Spinal cord (tissue), 9 donors: ENCODE measurements at regions not wholly inside any gene's neighbourhood (a gene's known extent, or its start where the extent isn't known, plus 50 kb on each side); places are given as distances from the start of the nearest gene placed in this dataset.
"Not testable (repeated sequence)": the region's sequence is repeated elsewhere in the genome, so short reads cannot be mapped to it uniquely, and the experiment has no call there.

Experiments
- DNase-seq, 6 donors: peaks; one replicate each; pipeline versions ENCODE4 v3.0.0 to v3.0.0-alpha.2; 2013 to 2015; ENCODE audit warnings: low spot score in 6 of 6, low read depth in 4 of 6
- H3K27ac ChIP-seq: one replicate; pipeline ENCODE4 v1.5.1; 2013; ENCODE audit warnings: low read depth, low read length, control low read depth
- H3K27me3 ChIP-seq: one replicate; pipeline ENCODE4 v1.6.1; 2013; ENCODE audit warnings: low read length; ENCODE audit not compliant: control insufficient read depth, insufficient read depth
- H3K36me3 ChIP-seq: one replicate; pipeline ENCODE4 v1.6.1; 2013; ENCODE audit warnings: low read length; ENCODE audit not compliant: control insufficient read depth, insufficient read depth
- H3K4me1 ChIP-seq: one replicate; pipeline ENCODE4 v1.6.1; 2013; ENCODE audit warnings: low read length; ENCODE audit not compliant: control insufficient read depth, insufficient read depth
- H3K4me3 ChIP-seq: one replicate; pipeline ENCODE4 v1.5.1; 2013; ENCODE audit warnings: low read depth, low read length, control low read depth
- H3K9me3 ChIP-seq: one replicate; pipeline ENCODE4 v1.6.1; 2013; ENCODE audit warnings: low read length; ENCODE audit not compliant: control insufficient read depth, insufficient read depth
- WGBS: methylation state at CpG from one replicate; pipeline ENCODE4 v1.1.5; 2013; ENCODE audit warnings: missing lambda C conversion rate; ENCODE audit not compliant: insufficient coverage; 5-methylcytosine and 5-hydroxymethylcytosine counted together
- donor health status: healthy.

DNA sequence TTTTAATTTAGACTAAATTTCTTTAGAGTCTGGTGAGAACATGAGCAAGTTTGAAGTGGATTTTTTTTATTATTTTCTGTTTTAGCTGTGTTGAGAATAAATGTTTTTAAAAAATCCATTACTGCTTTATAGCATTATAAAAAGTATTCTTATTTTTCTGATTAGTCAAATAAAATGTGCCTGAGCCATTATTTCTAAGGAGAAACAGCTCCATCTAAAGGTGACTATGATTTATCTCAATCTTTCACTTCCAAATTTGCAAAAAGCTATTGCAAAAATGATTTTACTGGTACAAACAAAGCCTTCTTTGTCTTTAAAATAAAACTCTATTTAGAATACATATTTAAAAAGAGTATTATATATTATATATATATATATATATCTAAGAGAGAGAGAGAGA lies 959.2 kb downstream of the FAM133A start:
- Histone ChIP-seq H3K4me1 (no peaks in the 10 kb centered on the region), H3K9me3 (peaks cover 2% of the 10 kb centered on the region), H3K27ac (no peak overlapping the region), H3K36me3 (no peaks in the 10 kb centered on the region), H3K4me3 (no peak overlapping the region), H3K27me3 (no peaks in the 10 kb centered on the region)
- DNase-seq: peak in 1 of 6 donors; percentile 1

- peaks cover 2% of the 10 kb centered on the region for H3K9me3 ChIP-seq
- 87% methylated on average over 3 of the region's 3 CpGs for WGBS
- no peak overlapping the region for H3K27ac ChIP-seq
- H3K4me3 ChIP-seq: no peak overlapping the region
- no peaks in the 10 kb centered on the region for H3K4me1 ChIP-seq
- H3K36me3 ChIP-seq: no peaks in the 10 kb centered on the region
- H3K27me3 ChIP-seq: no peaks in the 10 kb centered on the region
- DNase-seq: no peak
These were observed 961.0 kb downstream of the FAM133A start for GRCh38 chrX:94635003-94635402.

DNA sequence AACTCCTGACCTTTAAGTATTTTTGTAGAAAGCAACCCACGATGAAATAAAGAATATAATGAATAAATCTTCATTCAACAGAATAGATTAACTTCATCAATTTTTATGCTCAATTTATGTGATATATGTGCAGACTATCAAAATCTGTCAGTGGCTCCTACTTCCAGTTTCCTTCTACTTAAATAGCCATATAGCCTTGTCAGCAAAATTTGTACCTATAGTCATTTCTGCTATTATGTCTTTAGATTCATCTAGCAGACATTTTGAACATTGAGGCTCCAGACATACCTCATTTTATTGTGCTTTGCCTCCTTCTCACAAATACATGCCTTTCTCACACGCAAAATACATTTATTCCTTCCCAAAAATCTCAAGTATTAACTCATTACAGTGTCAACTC lies 971.7 kb downstream of the FAM133A start:
- Histone ChIP-seq H3K27me3 (no peaks in the 10 kb centered on the region), H3K27ac (no peak overlapping the region), H3K4me1 (no peaks in the 10 kb centered on the region), H3K9me3 (no peaks in the 10 kb centered on the region), H3K36me3 (no peaks in the 10 kb centered on the region), H3K4me3 (no peak overlapping the region)
- WGBS: no CpG with 5 or more reads among the region's 2 CpGs
- DNase-seq: no peak

GRCh38 chrX:94655180-94655579 lies 981.2 kb downstream of the FAM133A start:
- no peak for DNase-seq
- Histone ChIP-seq H3K4me3 (no peak overlapping the region), H3K27me3 (no peaks in the 10 kb centered on the region), H3K4me1 (no peaks in the 10 kb centered on the region), H3K36me3 (no peaks in the 10 kb centered on the region), H3K27ac (no peak overlapping the region), H3K9me3 (peaks cover 4% of the 10 kb centered on the region)
- WGBS: no CpG with 5 or more reads among the region's 1 CpG

DNA sequence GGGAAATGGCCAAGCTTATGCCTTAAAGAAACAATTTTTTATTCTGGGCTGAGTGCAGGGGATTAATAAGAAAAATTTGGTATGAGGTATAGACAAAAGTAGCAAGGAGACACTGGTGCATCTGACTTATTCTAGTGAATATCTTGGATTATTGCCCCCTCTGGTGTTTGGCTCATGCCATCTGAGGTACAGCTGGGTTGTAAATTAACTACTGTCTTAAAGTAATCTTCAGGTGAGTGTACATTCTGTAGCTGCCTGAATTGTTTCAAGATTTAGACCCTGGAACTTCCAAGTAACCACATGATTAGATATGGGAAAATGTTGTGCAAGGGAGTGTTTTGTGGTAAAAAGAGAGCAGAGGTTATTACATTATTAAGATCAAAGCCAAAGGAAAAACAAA lies 988.7 kb downstream of the FAM133A start:
- DNase-seq: no peak
- Histone ChIP-seq H3K4me3 (no peak overlapping the region), H3K4me1 (no peaks in the 10 kb centered on the region), H3K27me3 (no peaks in the 10 kb centered on the region), H3K9me3 (peaks cover 4% of the 10 kb centered on the region), H3K36me3 (no peaks in the 10 kb centered on the region), H3K27ac (no peak overlapping the region)

GRCh38 chrX:94676285-94676684 lies 1002.3 kb downstream of the FAM133A start:
- Histone ChIP-seq H3K27me3 (no peaks in the 10 kb centered on the region), H3K4me3 (no peak overlapping the region), H3K36me3 (no peaks in the 10 kb centered on the region), H3K27ac (no peak overlapping the region), H3K9me3 (no peaks in the 10 kb centered on the region), H3K4me1 (no peaks in the 10 kb centered on the region)
- WGBS: 84% methylated on average over 2 of the region's 2 CpGs
- DNase-seq: no peak

GRCh38 chrX:94686071-94686470 lies 1012.1 kb downstream of the FAM133A start:
- Histone ChIP-seq H3K9me3 (no peaks in the 10 kb centered on the region), H3K4me3 (no peak overlapping the region), H3K27me3 (no peaks in the 10 kb centered on the region), H3K27ac (no peak overlapping the region), H3K36me3 (no peaks in the 10 kb centered on the region), H3K4me1 (no peaks in the 10 kb centered on the region)
- peak in 1 of 6 donors; percentile 3 for DNase-seq
- WGBS: no CpG with 5 or more reads among the region's 2 CpGs

- DNase-seq: no peak
- Histone ChIP-seq H3K36me3 (no peaks in the 10 kb centered on the region), H3K4me3 (no peak overlapping the region), H3K27ac (no peak overlapping the region), H3K4me1 (no peaks in the 10 kb centered on the region), H3K27me3 (peaks cover 4% of the 10 kb centered on the region), H3K9me3 (no peaks in the 10 kb centered on the region)
- 12% methylated on average over 3 of the region's 3 CpGs for WGBS
These were observed 1021.9 kb downstream of the FAM133A start for GRCh38 chrX:94695910-94696309.

DNA sequence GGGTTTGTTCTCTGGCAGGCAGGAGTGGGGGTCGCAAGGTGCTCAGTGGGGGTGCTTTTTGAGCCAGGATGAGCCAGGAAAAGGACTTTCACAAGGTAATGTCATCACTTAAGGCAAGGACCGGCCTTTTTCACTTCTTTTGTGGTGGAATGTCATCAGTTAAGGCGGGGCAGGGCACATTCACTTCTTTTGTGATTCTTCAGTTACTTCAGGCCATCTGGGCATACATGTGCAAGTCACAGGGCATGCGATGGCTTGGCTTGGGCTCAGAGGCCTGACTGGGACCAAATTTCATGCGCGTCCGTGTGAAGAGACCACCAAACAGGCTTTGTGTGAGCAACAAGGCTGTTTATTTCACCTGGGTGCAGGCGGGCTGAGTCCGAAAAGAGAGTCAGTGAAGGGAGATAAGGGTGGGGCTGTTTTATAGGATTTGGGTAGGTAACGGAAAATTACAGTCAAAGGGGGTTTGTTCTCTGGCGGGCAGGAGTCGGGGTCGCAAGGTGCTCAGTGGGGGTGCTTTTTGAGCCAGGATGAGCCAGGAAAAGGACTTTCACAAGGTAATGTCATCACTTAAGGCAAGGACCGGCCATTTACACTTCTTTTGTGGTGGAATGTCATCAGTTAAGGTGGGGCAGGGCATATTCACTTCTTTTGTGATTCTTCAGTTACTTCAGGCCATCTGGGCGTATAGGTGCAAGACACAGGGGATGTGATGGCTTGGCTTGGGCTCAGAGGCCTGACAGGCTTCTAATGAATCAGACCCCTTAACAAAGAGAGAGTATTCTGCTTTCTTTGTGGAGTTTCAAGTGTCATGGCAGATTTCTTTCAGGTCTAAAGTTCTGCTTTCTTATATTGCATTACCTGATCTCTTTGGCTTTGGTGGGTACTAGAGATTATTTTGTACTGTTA lies 1030.6 kb downstream of the FAM133A start:
- WGBS: 83% methylated on average over 6 of the region's 15 CpGs

DNA sequence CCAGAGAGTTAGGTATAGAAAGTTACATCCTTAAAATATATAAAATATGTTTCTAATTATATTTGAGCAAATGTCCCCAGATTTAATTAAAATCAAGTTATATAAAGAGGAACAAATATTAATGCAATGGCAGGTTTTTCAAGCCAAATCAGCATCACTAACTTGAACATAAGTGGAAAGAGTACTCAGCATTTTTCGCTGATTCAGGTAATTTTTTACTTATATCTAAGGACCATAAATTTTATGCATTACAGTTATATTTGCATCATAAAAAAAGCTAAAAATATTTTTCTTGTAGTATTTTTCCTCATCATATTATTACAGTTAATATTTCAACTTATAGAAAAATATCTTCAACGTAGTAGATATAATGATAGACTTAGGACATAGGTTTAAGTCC lies 1047.4 kb downstream of the FAM133A start:
- WGBS: no CpG with 5 or more reads among the region's 2 CpGs

More for the DNA sequence above, 1030.6 kb downstream of the FAM133A start:
- not testable (repeated sequence) for H3K27ac ChIP-seq, H3K4me1 ChIP-seq, DNase-seq, H3K27me3 ChIP-seq, H3K9me3 ChIP-seq, H3K4me3 ChIP-seq, H3K36me3 ChIP-seq

More for the DNA sequence above, 1047.4 kb downstream of the FAM133A start:
- no peak for DNase-seq
- H3K4me3 ChIP-seq: no peak overlapping the region
- no peaks in the 10 kb centered on the region for H3K4me1 ChIP-seq
- H3K27me3 ChIP-seq: no peaks in the 10 kb centered on the region
- no peaks in the 10 kb centered on the region for H3K36me3 ChIP-seq
- H3K9me3 ChIP-seq: no peaks in the 10 kb centered on the region
- no peak overlapping the region for H3K27ac ChIP-seq
